ENCODE measurements at regions not wholly inside any gene's neighbourhood (a gene's known extent, or its start where the extent isn't known, plus 50 kb on each side); places are given as distances from the start of the nearest gene placed in this dataset.

DNA sequence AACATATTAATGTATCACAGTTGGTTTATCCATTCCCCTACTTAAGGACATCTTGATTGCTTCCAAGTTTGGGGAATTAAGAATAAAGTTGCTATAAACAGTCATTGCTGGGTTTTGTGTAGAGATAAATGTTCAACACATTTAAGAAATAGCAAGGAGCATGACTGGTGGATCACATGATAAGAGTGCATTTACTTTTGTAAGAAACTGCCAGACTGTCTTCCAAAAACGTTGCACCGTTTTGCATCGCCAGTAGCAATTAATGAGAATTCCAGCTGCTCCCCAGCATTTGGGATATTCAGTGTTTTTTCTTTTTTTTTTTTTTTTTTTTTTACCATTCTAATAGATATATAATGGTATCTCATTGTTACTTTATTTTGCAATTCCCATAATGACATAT, 695.7 kb upstream of the GJE1 start:
- no peak for TF ChIP-seq POLR2A (IDR thresholded peaks at IDR 0.05)
- TF ChIP-seq, protein P1, sequence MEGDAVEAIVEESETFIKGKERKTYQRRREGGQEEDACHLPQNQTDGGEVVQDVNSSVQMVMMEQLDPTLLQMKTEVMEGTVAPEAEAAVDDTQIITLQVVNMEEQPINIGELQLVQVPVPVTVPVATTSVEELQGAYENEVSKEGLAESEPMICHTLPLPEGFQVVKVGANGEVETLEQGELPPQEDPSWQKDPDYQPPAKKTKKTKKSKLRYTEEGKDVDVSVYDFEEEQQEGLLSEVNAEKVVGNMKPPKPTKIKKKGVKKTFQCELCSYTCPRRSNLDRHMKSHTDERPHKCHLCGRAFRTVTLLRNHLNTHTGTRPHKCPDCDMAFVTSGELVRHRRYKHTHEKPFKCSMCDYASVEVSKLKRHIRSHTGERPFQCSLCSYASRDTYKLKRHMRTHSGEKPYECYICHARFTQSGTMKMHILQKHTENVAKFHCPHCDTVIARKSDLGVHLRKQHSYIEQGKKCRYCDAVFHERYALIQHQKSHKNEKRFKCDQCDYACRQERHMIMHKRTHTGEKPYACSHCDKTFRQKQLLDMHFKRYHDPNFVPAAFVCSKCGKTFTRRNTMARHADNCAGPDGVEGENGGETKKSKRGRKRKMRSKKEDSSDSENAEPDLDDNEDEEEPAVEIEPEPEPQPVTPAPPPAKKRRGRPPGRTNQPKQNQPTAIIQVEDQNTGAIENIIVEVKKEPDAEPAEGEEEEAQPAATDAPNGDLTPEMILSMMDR (IDR thresholded peaks at IDR 0.05), result no peak
